ENCODE measurements at regions not wholly inside any gene's neighbourhood (a gene's known extent, or its start where the extent isn't known, plus 50 kb on each side); places are given as distances from the start of the nearest gene placed in this dataset.

- no peaks in the 10 kb centered on the region for H3K9me3 ChIP-seq (ENCODE audit: insufficient read depth, low read depth, low read length)
- 82% methylated on average over 12 of the region's 12 CpGs for WGBS
- H3K36me3 ChIP-seq (ENCODE audit: insufficient read depth, low read length) = no peaks in the 10 kb centered on the region
- H3K4me3 ChIP-seq (ENCODE audit: low read length) = no peak overlapping the region
- no peak overlapping the region for H3K27ac ChIP-seq (ENCODE audit: low read depth, low read length)
- no peaks in the 10 kb centered on the region for H3K27me3 ChIP-seq (ENCODE audit: insufficient read depth, low read length)
- no peak overlapping the region for H3K9ac ChIP-seq (ENCODE audit: low read depth, low read length)
- peaks cover 2% of the 10 kb centered on the region; the same call in 1 of the 2 replicates for H3K4me1 ChIP-seq (ENCODE audit: insufficient read depth, low read length)
These were observed 148.1 kb downstream of the CEBPB start for GRCh38 chr20:50338479-50339391.

GRCh38 chr20:50339466-50339901 lies 148.9 kb downstream of the CEBPB start:
- Histone ChIP-seq H3K36me3 (ENCODE audit: insufficient read depth, low read length) (no peaks in the 10 kb centered on the region), H3K27ac (ENCODE audit: low read depth, low read length) (no peak overlapping the region), H3K9ac (ENCODE audit: low read depth, low read length) (no peak overlapping the region), H3K9me3 (ENCODE audit: insufficient read depth, low read depth, low read length) (no peaks in the 10 kb centered on the region), H3K4me3 (ENCODE audit: low read length) (no peak overlapping the region), H3K4me1 (ENCODE audit: insufficient read depth, low read length) (peaks cover 2% of the 10 kb centered on the region; the same call in 1 of the 2 replicates), H3K27me3 (ENCODE audit: insufficient read depth, low read length) (no peaks in the 10 kb centered on the region)
- WGBS = 84% methylated on average over 3 of the region's 3 CpGs

- H3K9me3 ChIP-seq (ENCODE audit: insufficient read depth, low read depth, low read length) = no peaks in the 10 kb centered on the region
- no peak overlapping the region for H3K9ac ChIP-seq (ENCODE audit: low read depth, low read length)
- 94% methylated on average over 7 of the region's 7 CpGs for WGBS
- H3K4me1 ChIP-seq (ENCODE audit: insufficient read depth, low read length) = no peaks in the 10 kb centered on the region
- H3K36me3 ChIP-seq (ENCODE audit: insufficient read depth, low read length) = no peaks in the 10 kb centered on the region
- H3K4me3 ChIP-seq (ENCODE audit: low read length) = no peak overlapping the region
- no peaks in the 10 kb centered on the region for H3K27me3 ChIP-seq (ENCODE audit: insufficient read depth, low read length)
- H3K27ac ChIP-seq (ENCODE audit: low read depth, low read length) = no peak overlapping the region
These were observed 149.9 kb downstream of the CEBPB start for GRCh38 chr20:50340541-50340940.

- WGBS = 93% methylated on average over 9 of the region's 9 CpGs
- H3K9ac ChIP-seq (ENCODE audit: low read depth, low read length) = no peak overlapping the region
- no peaks in the 10 kb centered on the region for H3K9me3 ChIP-seq (ENCODE audit: insufficient read depth, low read depth, low read length)
- H3K4me3 ChIP-seq (ENCODE audit: low read length) = no peak overlapping the region
- no peaks in the 10 kb centered on the region for H3K27me3 ChIP-seq (ENCODE audit: insufficient read depth, low read length)
- no peaks in the 10 kb centered on the region for H3K4me1 ChIP-seq (ENCODE audit: insufficient read depth, low read length)
- H3K36me3 ChIP-seq (ENCODE audit: insufficient read depth, low read length) = no peaks in the 10 kb centered on the region
- H3K27ac ChIP-seq (ENCODE audit: low read depth, low read length) = no peak overlapping the region
These were observed 150.4 kb downstream of the CEBPB start for GRCh38 chr20:50341050-50341449.

- H3K36me3 ChIP-seq (ENCODE audit: insufficient read depth, low read length) = no peaks in the 10 kb centered on the region
- no peaks in the 10 kb centered on the region for H3K4me1 ChIP-seq (ENCODE audit: insufficient read depth, low read length)
- no peaks in the 10 kb centered on the region for H3K27me3 ChIP-seq (ENCODE audit: insufficient read depth, low read length)
- H3K27ac ChIP-seq (ENCODE audit: low read depth, low read length) = no peak overlapping the region
- 92% methylated on average over 12 of the region's 12 CpGs for WGBS
- no peak overlapping the region for H3K9ac ChIP-seq (ENCODE audit: low read depth, low read length)
- no peaks in the 10 kb centered on the region for H3K9me3 ChIP-seq (ENCODE audit: insufficient read depth, low read depth, low read length)
- H3K4me3 ChIP-seq (ENCODE audit: low read length) = no peak overlapping the region
These were observed 151.4 kb downstream of the CEBPB start for GRCh38 chr20:50341880-50342637.

GRCh38 chr20:50342638-50343102 lies 152.0 kb downstream of the CEBPB start:
- Histone ChIP-seq H3K9me3 (ENCODE audit: insufficient read depth, low read depth, low read length) (no peaks in the 10 kb centered on the region), H3K4me3 (ENCODE audit: low read length) (no peak overlapping the region), H3K9ac (ENCODE audit: low read depth, low read length) (no peak overlapping the region), H3K27me3 (ENCODE audit: insufficient read depth, low read length) (no peaks in the 10 kb centered on the region), H3K36me3 (ENCODE audit: insufficient read depth, low read length) (no peaks in the 10 kb centered on the region), H3K27ac (ENCODE audit: low read depth, low read length) (no peak overlapping the region), H3K4me1 (ENCODE audit: insufficient read depth, low read length) (no peaks in the 10 kb centered on the region)
- 94% methylated on average over 5 of the region's 5 CpGs for WGBS

GRCh38 chr20:50343125-50343489 lies 152.5 kb downstream of the CEBPB start:
- H3K4me1 ChIP-seq (ENCODE audit: insufficient read depth, low read length) = no peaks in the 10 kb centered on the region
- H3K27me3 ChIP-seq (ENCODE audit: insufficient read depth, low read length) = no peaks in the 10 kb centered on the region
- no peak overlapping the region for H3K9ac ChIP-seq (ENCODE audit: low read depth, low read length)
- H3K36me3 ChIP-seq (ENCODE audit: insufficient read depth, low read length) = no peaks in the 10 kb centered on the region
- H3K9me3 ChIP-seq (ENCODE audit: insufficient read depth, low read depth, low read length) = no peaks in the 10 kb centered on the region
- WGBS = 93% methylated on average over 10 of the region's 10 CpGs
- no peak overlapping the region for H3K27ac ChIP-seq (ENCODE audit: low read depth, low read length)
- no peak overlapping the region for H3K4me3 ChIP-seq (ENCODE audit: low read length)

GRCh38 chr20:50343490-50344179 lies 153.0 kb downstream of the CEBPB start:
- Histone ChIP-seq H3K27me3 (ENCODE audit: insufficient read depth, low read length) (no peaks in the 10 kb centered on the region), H3K9ac (ENCODE audit: low read depth, low read length) (no peak overlapping the region), H3K27ac (ENCODE audit: low read depth, low read length) (no peak overlapping the region), H3K4me1 (ENCODE audit: insufficient read depth, low read length) (no peaks in the 10 kb centered on the region), H3K36me3 (ENCODE audit: insufficient read depth, low read length) (no peaks in the 10 kb centered on the region), H3K4me3 (ENCODE audit: low read length) (no peak overlapping the region), H3K9me3 (ENCODE audit: insufficient read depth, low read depth, low read length) (no peaks in the 10 kb centered on the region)
- 94% methylated on average over 25 of the region's 25 CpGs for WGBS

GRCh38 chr20:50344232-50345071 lies 153.8 kb downstream of the CEBPB start:
- Histone ChIP-seq H3K36me3 (ENCODE audit: insufficient read depth, low read length) (no peaks in the 10 kb centered on the region), H3K27ac (ENCODE audit: low read depth, low read length) (no peak overlapping the region), H3K4me3 (ENCODE audit: low read length) (no peak overlapping the region), H3K4me1 (ENCODE audit: insufficient read depth, low read length) (no peaks in the 10 kb centered on the region), H3K9me3 (ENCODE audit: insufficient read depth, low read depth, low read length) (no peaks in the 10 kb centered on the region), H3K9ac (ENCODE audit: low read depth, low read length) (no peak overlapping the region), H3K27me3 (ENCODE audit: insufficient read depth, low read length) (no peaks in the 10 kb centered on the region)
- WGBS = 91% methylated on average over 11 of the region's 11 CpGs

- no peaks in the 10 kb centered on the region for H3K4me1 ChIP-seq (ENCODE audit: insufficient read depth, low read length)
- H3K36me3 ChIP-seq (ENCODE audit: insufficient read depth, low read length) = no peaks in the 10 kb centered on the region
- H3K9me3 ChIP-seq (ENCODE audit: insufficient read depth, low read depth, low read length) = no peaks in the 10 kb centered on the region
- H3K27ac ChIP-seq (ENCODE audit: low read depth, low read length) = no peak overlapping the region
- H3K27me3 ChIP-seq (ENCODE audit: insufficient read depth, low read length) = no peaks in the 10 kb centered on the region
- H3K9ac ChIP-seq (ENCODE audit: low read depth, low read length) = no peak overlapping the region
- WGBS = 90% methylated on average over 6 of the region's 6 CpGs
- H3K4me3 ChIP-seq (ENCODE audit: low read length) = no peak overlapping the region
These were observed 155.2 kb downstream of the CEBPB start for GRCh38 chr20:50345712-50346373.
